ENCODE measurements at regions not wholly inside any gene's neighbourhood (a gene's known extent, or its start where the extent isn't known, plus 50 kb on each side); places are given as distances from the start of the nearest gene placed in this dataset.
"Not testable (repeated sequence)": the region's sequence is repeated elsewhere in the genome, so short reads cannot be mapped to it uniquely, and the experiment has no call there.

- no peaks in the 10 kb centered on the region for H3K4me1 ChIP-seq (ENCODE audit: insufficient read depth, low read length, poor library complexity, severe bottlenecking)
- no peaks in the 10 kb centered on the region for H3K27me3 ChIP-seq (ENCODE audit: insufficient read depth, low read length, poor library complexity, severe bottlenecking)
- no peak overlapping the region for H3K4me2 ChIP-seq (ENCODE audit: low read depth, low read length, poor library complexity, severe bottlenecking)
These were observed 140.6 kb downstream of the ALOX5 start for GRCh38 chr10:45514291-45515270.

GRCh38 chr10:45513551-45513950 is 139.5 kb downstream of the ALOX5 start:
- Histone ChIP-seq H3K4me1 (ENCODE audit: insufficient read depth, low read length, poor library complexity, severe bottlenecking) (no peaks in the 10 kb centered on the region), H3K4me3 (ENCODE audit: low read length, poor library complexity, severe bottlenecking) (no peak overlapping the region), H4K20me1 (ENCODE audit: insufficient read depth, low read length, poor library complexity, severe bottlenecking) (no peaks in the 10 kb centered on the region), H3K9ac (ENCODE audit: low read depth, low read length, poor library complexity, severe bottlenecking) (no peak overlapping the region), H3K9me2 (replicated peaks; ENCODE audit: low read depth, low read length) (no peaks in the 10 kb centered on the region), H2AFZ (ENCODE audit: low read length) (no peak overlapping the region), H3K27me3 (ENCODE audit: insufficient read depth, low read length, poor library complexity, severe bottlenecking) (no peaks in the 10 kb centered on the region), H3K9me3 (ENCODE audit: insufficient read depth, low read depth, low read length) (peaks cover 6% of the 10 kb centered on the region; the same call in 1 of the 2 replicates), H3K4me2 (ENCODE audit: low read depth, low read length, poor library complexity, severe bottlenecking) (no peak overlapping the region), H3K36me3 (ENCODE audit: insufficient read depth, low read length) (no peaks in the 10 kb centered on the region), H3K79me2 (ENCODE audit: insufficient read depth, low read length) (no peaks in the 10 kb centered on the region), H3F3A (ENCODE audit: low read depth) (no peaks in the 10 kb centered on the region)
- no peak for TF ChIP-seq EZH2phosphoT487 (IDR thresholded peaks at IDR 0.05; ENCODE audit: borderline replicate concordance)
- no peak for TF ChIP-seq CTCF (conservative IDR thresholded peaks at IDR 0.05; ENCODE audit: low read length)

More at GRCh38 chr10:45514291-45515270, 140.6 kb downstream of the ALOX5 start:
- H3K36me3 ChIP-seq (ENCODE audit: insufficient read depth, low read length) = no peaks in the 10 kb centered on the region
- H4K20me1 ChIP-seq (ENCODE audit: insufficient read depth, low read length, poor library complexity, severe bottlenecking) = no peaks in the 10 kb centered on the region
- H3K9me2 ChIP-seq (replicated peaks; ENCODE audit: low read depth, low read length) = no peaks in the 10 kb centered on the region
- H3K9ac ChIP-seq (ENCODE audit: low read depth, low read length, poor library complexity, severe bottlenecking) = no peak overlapping the region
- TF ChIP-seq EZH2phosphoT487 (IDR thresholded peaks at IDR 0.05; ENCODE audit: borderline replicate concordance) (no peak), CTCF (conservative IDR thresholded peaks at IDR 0.05; ENCODE audit: low read length) (no peak)
- H3F3A ChIP-seq (ENCODE audit: low read depth) = no peaks in the 10 kb centered on the region
- H3K79me2 ChIP-seq (ENCODE audit: insufficient read depth, low read length) = no peaks in the 10 kb centered on the region
- H3K4me3 ChIP-seq (ENCODE audit: low read length, poor library complexity, severe bottlenecking) = no peak overlapping the region
- H3K9me3 ChIP-seq (ENCODE audit: insufficient read depth, low read depth, low read length) = peaks cover 6% of the 10 kb centered on the region; the same call in 1 of the 2 replicates
- no peak overlapping the region for H2AFZ ChIP-seq (ENCODE audit: low read length)

DNA sequence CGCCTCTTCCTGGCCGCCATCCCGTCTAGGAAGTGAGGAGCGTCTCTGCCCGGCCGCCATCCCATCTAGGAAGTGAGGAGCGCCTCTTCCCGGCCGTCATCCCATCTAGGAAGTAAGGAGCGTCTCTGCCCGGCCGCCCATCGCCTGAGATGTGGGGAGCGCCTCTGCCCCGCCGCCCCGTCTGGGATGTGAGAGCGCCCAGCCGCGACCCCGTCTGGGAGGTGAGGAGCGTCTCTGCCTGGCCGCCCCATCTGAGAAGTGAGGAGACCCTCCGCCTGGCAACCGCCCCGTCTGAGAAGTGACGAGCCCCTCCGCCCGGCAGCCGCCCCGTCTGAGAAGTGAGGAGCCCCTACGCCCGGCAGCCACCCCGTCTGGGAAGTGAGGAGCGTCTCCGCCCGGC is 137.9 kb downstream of the ALOX5 start:
- not testable (repeated sequence) for H2AFZ ChIP-seq (ENCODE audit: low read length); H3K9me2 ChIP-seq (replicated peaks; ENCODE audit: low read depth, low read length); H3K9ac ChIP-seq (ENCODE audit: low read depth, low read length, poor library complexity, severe bottlenecking); H3K79me2 ChIP-seq (ENCODE audit: insufficient read depth, low read length); H3K4me3 ChIP-seq (ENCODE audit: low read length, poor library complexity, severe bottlenecking); H3K4me1 ChIP-seq (ENCODE audit: insufficient read depth, low read length, poor library complexity, severe bottlenecking); H4K20me1 ChIP-seq (ENCODE audit: insufficient read depth, low read length, poor library complexity, severe bottlenecking); H3K9me3 ChIP-seq (ENCODE audit: insufficient read depth, low read depth, low read length); H3K4me2 ChIP-seq (ENCODE audit: low read depth, low read length, poor library complexity, severe bottlenecking); H3K27me3 ChIP-seq (ENCODE audit: insufficient read depth, low read length, poor library complexity, severe bottlenecking); H3F3A ChIP-seq (ENCODE audit: low read depth); H3K36me3 ChIP-seq (ENCODE audit: insufficient read depth, low read length)
